OCI-LY3 (cell line): ENCODE measurements at regions not wholly inside any gene's neighbourhood (a gene's known extent, or its start where the extent isn't known, plus 50 kb on each side); places are given as distances from the start of the nearest gene placed in this dataset.

Experiments
- H2AFZ ChIP-seq: fragments of 200-600, 300-600 bp; shearing (Covaris generic); 2 replicates; pipeline ENCODE4 v1.6.0; 2014; ENCODE audit warnings: antibody characterized with exemption, low read depth, low read length
- H3K27ac ChIP-seq: fragments of 200-600, 300-600 bp; sonication (generic); 2 replicates; pipeline ENCODE4 v1.5.1; 2014; ENCODE audit warnings: mild to moderate bottlenecking, low read length, moderate library complexity, mixed read lengths
- H3K27me3 ChIP-seq: fragments of 200-600, 300-600 bp; sonication (generic); 2 replicates; pipeline ENCODE4 v1.6.1; 2014; ENCODE audit warnings: low read depth, low read length, mixed read lengths
- H3K36me3 ChIP-seq: fragments of 200-600, 300-600 bp; sonication (generic); replicated peaks from 2 replicates; pipeline ENCODE3; 2014; ENCODE audit warnings: low read depth, low read length, mixed read lengths
- H3K4me1 ChIP-seq: fragments of 300-600, 200-600 bp; sonication (generic); 2 replicates; pipeline ENCODE4 v1.6.1; 2014; ENCODE audit warnings: low read length, mixed read lengths
- H3K4me2 ChIP-seq: fragments of 200-600, 300-600 bp; sonication (generic); 2 replicates; pipeline ENCODE4 v1.6.1; 2014; ENCODE audit warnings: low read length, mixed read lengths
- H3K4me3 ChIP-seq: fragments of 300-600, 200-600 bp; sonication (generic); 2 replicates; pipeline ENCODE4 v1.5.1; 2014; ENCODE audit warnings: antibody characterized with exemption, mild to moderate bottlenecking, low read length, moderate library complexity
- H3K79me2 ChIP-seq: fragments of 300-600, 200-600 bp; shearing (Covaris generic); 2 replicates; pipeline ENCODE4 v1.6.1; 2014; ENCODE audit warnings: mild to moderate bottlenecking, low read length, mixed read lengths
- H3K9ac ChIP-seq: fragments of 300-600, 200-600 bp; shearing (Covaris generic); 2 replicates; pipeline ENCODE4 v1.6.0; 2014; ENCODE audit warnings: mild to moderate bottlenecking, low read length, moderate library complexity
- H3K9me3 ChIP-seq: fragments of 200-600, 300-600 bp; shearing (Covaris generic); 2 replicates; pipeline ENCODE4 v1.6.1; 2014; ENCODE audit warnings: low read length, mixed read lengths; ENCODE audit not compliant: insufficient read depth
- H4K20me1 ChIP-seq: fragments of 200-600, 300-600 bp; sonication (generic); 2 replicates; pipeline ENCODE4 v1.6.1; 2016; ENCODE audit warnings: low read length, mixed read lengths; ENCODE audit not compliant: insufficient read depth
- CTCF ChIP-seq: fragments of 200-600, 300-600 bp; sonication (generic); IDR thresholded peaks from 2 replicates; pipeline ENCODE4 v1.5.1; 2014; ENCODE audit warnings: antibody characterized with exemption, low read length, low read depth
- EZH2phosphoT487 ChIP-seq: fragments of 200-600 bp; shearing (Covaris generic); IDR thresholded peaks from 2 replicates; pipeline ENCODE4 v1.6.1; 2018; ENCODE audit warnings: antibody characterized with exemption, mixed run types, low read depth

- no peak overlapping the region for H3K27ac ChIP-seq
- no peak overlapping the region for H2AFZ ChIP-seq
- H3K27me3 ChIP-seq: no peaks in the 10 kb centered on the region
Observed at GRCh38 chr15:35944945-35945585, 399.1 kb upstream of the DPH6 start.

GRCh38 chr15:35953424-35953823 is 407.5 kb upstream of the DPH6 start:
- H3K9ac ChIP-seq: no peak overlapping the region
- TF ChIP-seq EZH2phosphoT487: no peak
- no peaks in the 10 kb centered on the region for H3K9me3 ChIP-seq
- H3K4me2 ChIP-seq: no peak overlapping the region
- H4K20me1 ChIP-seq: no peaks in the 10 kb centered on the region
- no peaks in the 10 kb centered on the region for H3K79me2 ChIP-seq
- H3K36me3 ChIP-seq: no peaks in the 10 kb centered on the region
- no peak overlapping the region for H2AFZ ChIP-seq
- no peak overlapping the region for H3K4me3 ChIP-seq
- H3K27ac ChIP-seq: no peak overlapping the region
- H3K27me3 ChIP-seq: no peaks in the 10 kb centered on the region
- no peaks in the 10 kb centered on the region for H3K4me1 ChIP-seq

More at GRCh38 chr15:35944945-35945585, 399.1 kb upstream of the DPH6 start:
- no peaks in the 10 kb centered on the region for H4K20me1 ChIP-seq
- no peaks in the 10 kb centered on the region for H3K36me3 ChIP-seq
- TF ChIP-seq CTCF (no peak), EZH2phosphoT487 (no peak)
- H3K4me1 ChIP-seq: no peaks in the 10 kb centered on the region
- H3K4me2 ChIP-seq: no peak overlapping the region
- no peaks in the 10 kb centered on the region for H3K79me2 ChIP-seq
- no peaks in the 10 kb centered on the region for H3K9me3 ChIP-seq
- H3K9ac ChIP-seq: no peak overlapping the region
- no peak overlapping the region for H3K4me3 ChIP-seq

- Histone ChIP-seq H2AFZ (no peak overlapping the region), H3K4me1 (no peaks in the 10 kb centered on the region), H3K27me3 (no peaks in the 10 kb centered on the region), H3K9ac (no peak overlapping the region), H3K27ac (no peak overlapping the region), H3K9me3 (no peaks in the 10 kb centered on the region), H4K20me1 (no peaks in the 10 kb centered on the region), H3K4me3 (no peak overlapping the region), H3K79me2 (no peaks in the 10 kb centered on the region), H3K4me2 (no peak overlapping the region), H3K36me3 (no peaks in the 10 kb centered on the region)
- TF ChIP-seq EZH2phosphoT487 (no peak), CTCF (no peak)
Observed at GRCh38 chr15:35956056-35956455, 410.1 kb upstream of the DPH6 start.

GRCh38 chr15:35958021-35958420 is 412.1 kb upstream of the DPH6 start:
- H3K36me3 ChIP-seq: no peaks in the 10 kb centered on the region
- H3K79me2 ChIP-seq: no peaks in the 10 kb centered on the region
- no peaks in the 10 kb centered on the region for H4K20me1 ChIP-seq
- no peak overlapping the region for H3K4me2 ChIP-seq
- H3K4me1 ChIP-seq: 0 out of 2 replicates have a peak, but pooled peaks cover 3% of the 10 kb centered on the region
- H2AFZ ChIP-seq: no peak overlapping the region
- H3K4me3 ChIP-seq: no peak overlapping the region
- H3K27me3 ChIP-seq: no peaks in the 10 kb centered on the region
- no peak overlapping the region for H3K27ac ChIP-seq
- no peak for TF ChIP-seq EZH2phosphoT487
- no peak for TF ChIP-seq CTCF
- no peak overlapping the region for H3K9ac ChIP-seq
- H3K9me3 ChIP-seq: no peaks in the 10 kb centered on the region
